Peyer's patch (tissue), 4 donors: ENCODE measurements at regions not wholly inside any gene's neighbourhood (a gene's known extent, or its start where the extent isn't known, plus 50 kb on each side); places are given as distances from the start of the nearest gene placed in this dataset.

Experiments
- DNase-seq, 3 donors: peaks; one replicate each; pipeline ENCODE4 v3.0.0-alpha.2; 2017 to 2019
- H3K27ac ChIP-seq, 4 donors: fragments of 200-600 bp; sonication (generic); one replicate each; pipeline ENCODE4 v1.5.1; 2016 to 2019
- H3K27me3 ChIP-seq, 2 donors: fragments of 200-600 bp; sonication (generic); one replicate each; pipeline ENCODE4 v1.5.1; 2019
- H3K36me3 ChIP-seq, 3 donors: fragments of 200-600 bp; sonication (generic); one replicate each; pipeline ENCODE4 v1.5.1; 2016 to 2019
- H3K4me1 ChIP-seq, 4 donors: fragments of 200-600 bp; sonication (generic); one replicate each; pipeline ENCODE4 v1.5.1; 2016 to 2019
- H3K4me3 ChIP-seq, 4 donors: fragments of 200-600 bp; sonication (generic); 1 replicate in 3 of 4; 2 replicates in 1 of 4; pipeline ENCODE4 v1.5.1; 2016 to 2019; ENCODE audit warnings: mild to moderate bottlenecking in 1 of 4
- H3K9me3 ChIP-seq, 4 donors: fragments of 200-600 bp; sonication (generic); one replicate each; pipeline ENCODE4 v1.5.1; 2016 to 2019; ENCODE audit warnings: mild to moderate bottlenecking in 1 of 4
- POLR2A ChIP-seq, 2 donors: fragments of 450-650 bp; IDR thresholded peaks; one replicate each; pipeline ENCODE4 v1.5.1; 2017; ENCODE audit warnings: antibody characterized with exemption in 2 of 2, mild to moderate bottlenecking in 2 of 2, moderate library complexity in 2 of 2
- TF ChIP-seq, protein P1 (sequence below), 6 experiments: fragments of 450-650 bp in 4 of 6; fragments of 200-600 bp in 2 of 6; sonication (generic) in 1 of 6; IDR thresholded peaks; one replicate each; pipeline ENCODE4 v1.5.1; 2017 to 2019; ENCODE audit warnings: antibody characterized with exemption in 6 of 6, mild to moderate bottlenecking in 3 of 6, moderate library complexity in 1 of 6

DNA sequence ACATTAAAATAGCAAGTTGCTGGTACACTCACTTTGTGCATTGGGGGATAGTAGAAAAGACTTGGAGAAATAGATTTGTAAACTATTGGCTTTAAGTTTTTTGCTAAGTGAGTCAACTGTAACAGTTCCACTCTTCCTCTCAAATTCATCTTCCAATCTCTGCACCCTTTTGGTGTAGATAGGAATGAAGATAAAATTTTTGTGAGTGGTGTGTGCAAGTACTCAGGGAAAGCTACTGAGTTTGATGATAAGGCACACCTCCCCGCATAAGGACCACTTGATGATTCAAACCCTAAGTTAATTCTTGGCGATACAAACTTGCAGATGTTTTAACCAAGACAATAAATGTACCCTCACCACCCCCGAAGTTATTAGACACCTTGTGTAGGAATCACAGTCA lies 168.3 kb upstream of the SLITRK1 start:
- no peak overlapping the region for H3K4me3 ChIP-seq
- DNase-seq: no peak

DNA sequence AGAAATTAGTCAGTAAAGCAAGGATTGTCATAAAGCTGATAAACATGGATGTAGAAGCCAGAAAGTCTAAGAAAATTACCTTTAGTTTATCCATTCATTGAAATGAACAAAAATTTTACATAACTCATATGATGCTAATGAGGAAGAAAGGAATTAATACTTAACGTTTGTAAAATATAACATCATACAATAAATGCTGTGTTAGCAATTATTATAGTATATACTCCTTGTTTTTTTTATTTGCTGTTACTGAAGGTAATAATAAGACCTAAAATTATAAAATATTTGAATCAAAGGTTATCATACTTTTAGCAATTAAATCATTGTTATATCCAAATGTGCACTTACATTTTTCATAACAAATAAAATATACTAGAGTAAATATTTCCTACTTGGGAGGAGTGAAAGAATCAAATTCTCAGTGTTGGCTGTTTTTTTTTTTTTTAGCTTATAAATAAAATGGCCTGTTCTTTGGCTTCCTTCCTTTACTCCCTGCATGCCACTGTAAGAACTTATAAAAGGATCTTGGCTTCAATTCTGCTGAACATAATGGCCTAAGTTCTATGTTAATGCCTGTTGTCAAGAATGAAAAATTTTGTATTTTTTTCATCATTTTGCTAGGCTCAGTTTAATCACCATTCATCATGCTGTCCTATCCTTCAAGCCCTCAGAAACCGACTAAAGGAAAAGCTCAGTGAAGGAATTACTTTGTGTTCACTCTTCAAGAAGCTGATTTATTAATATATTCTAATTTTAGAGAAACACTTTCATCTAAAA lies 167.4 kb upstream of the SLITRK1 start:
- Histone ChIP-seq H3K4me3 (no peak overlapping the region), H3K9me3 (no peaks in the 10 kb centered on the region), H3K36me3 (no peaks in the 10 kb centered on the region), H3K27me3 (no peaks in the 10 kb centered on the region), H3K4me1 (no peaks in the 10 kb centered on the region), H3K27ac (no peak overlapping the region)
- DNase-seq: no peak
- TF ChIP-seq POLR2A (IDR thresholded peaks at IDR 0.05): no peak
- TF ChIP-seq, protein P1, sequence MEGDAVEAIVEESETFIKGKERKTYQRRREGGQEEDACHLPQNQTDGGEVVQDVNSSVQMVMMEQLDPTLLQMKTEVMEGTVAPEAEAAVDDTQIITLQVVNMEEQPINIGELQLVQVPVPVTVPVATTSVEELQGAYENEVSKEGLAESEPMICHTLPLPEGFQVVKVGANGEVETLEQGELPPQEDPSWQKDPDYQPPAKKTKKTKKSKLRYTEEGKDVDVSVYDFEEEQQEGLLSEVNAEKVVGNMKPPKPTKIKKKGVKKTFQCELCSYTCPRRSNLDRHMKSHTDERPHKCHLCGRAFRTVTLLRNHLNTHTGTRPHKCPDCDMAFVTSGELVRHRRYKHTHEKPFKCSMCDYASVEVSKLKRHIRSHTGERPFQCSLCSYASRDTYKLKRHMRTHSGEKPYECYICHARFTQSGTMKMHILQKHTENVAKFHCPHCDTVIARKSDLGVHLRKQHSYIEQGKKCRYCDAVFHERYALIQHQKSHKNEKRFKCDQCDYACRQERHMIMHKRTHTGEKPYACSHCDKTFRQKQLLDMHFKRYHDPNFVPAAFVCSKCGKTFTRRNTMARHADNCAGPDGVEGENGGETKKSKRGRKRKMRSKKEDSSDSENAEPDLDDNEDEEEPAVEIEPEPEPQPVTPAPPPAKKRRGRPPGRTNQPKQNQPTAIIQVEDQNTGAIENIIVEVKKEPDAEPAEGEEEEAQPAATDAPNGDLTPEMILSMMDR (IDR thresholded peaks at IDR 0.05): no peak

More for the DNA sequence above, 168.3 kb upstream of the SLITRK1 start:
- H3K36me3 ChIP-seq: no peaks in the 10 kb centered on the region
- TF ChIP-seq, protein P1 (IDR thresholded peaks at IDR 0.05): no peak
- TF ChIP-seq POLR2A (IDR thresholded peaks at IDR 0.05): no peak
- no peak overlapping the region for H3K27ac ChIP-seq
- no peaks in the 10 kb centered on the region for H3K9me3 ChIP-seq
- H3K27me3 ChIP-seq: no peaks in the 10 kb centered on the region
- H3K4me1 ChIP-seq: no peaks in the 10 kb centered on the region

DNA sequence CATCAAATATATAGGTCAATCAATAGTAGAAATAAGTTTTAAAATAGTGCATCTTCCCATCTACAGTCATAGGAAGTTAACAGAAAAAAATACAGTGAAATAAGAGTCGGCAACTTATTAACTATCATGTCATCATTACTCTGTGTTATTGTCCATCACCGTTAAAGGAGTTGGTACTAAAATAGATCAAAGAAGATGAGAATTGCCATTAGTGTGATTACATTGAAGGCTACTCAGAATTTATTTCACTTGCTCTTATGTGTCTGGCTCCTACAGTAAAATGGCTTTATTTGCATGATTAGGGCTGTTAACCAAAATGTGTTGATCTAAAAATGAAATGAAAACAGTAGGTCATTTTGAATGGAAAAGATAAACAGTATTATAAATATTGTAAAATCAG lies 162.5 kb upstream of the SLITRK1 start:
- no peak for DNase-seq
- no peak overlapping the region for H3K27ac ChIP-seq
- no peaks in the 10 kb centered on the region for H3K9me3 ChIP-seq

DNA sequence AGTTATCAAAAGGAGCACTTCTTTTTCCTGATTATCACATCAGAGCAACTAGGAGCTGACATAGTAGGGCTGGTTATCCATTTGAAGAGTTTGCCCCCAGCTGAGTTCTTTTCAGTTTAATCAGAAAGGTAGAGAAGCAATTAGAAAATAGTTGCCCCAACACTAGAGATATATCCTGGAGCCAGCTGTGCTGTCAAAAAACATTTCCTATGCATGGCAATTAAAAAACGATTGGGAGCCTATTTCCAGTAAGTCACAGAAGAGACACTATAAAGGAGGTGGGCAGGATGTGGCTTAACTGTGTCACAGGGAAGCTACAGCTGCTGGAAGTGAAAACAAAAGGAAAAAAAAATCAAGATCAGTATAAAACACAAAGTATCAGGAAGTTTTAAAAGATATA lies 155.7 kb upstream of the SLITRK1 start:
- H3K36me3 ChIP-seq: no peaks in the 10 kb centered on the region
- no peak for DNase-seq
- H3K9me3 ChIP-seq: no peaks in the 10 kb centered on the region
- no peak overlapping the region for H3K4me3 ChIP-seq
- H3K4me1 ChIP-seq: no peaks in the 10 kb centered on the region
- H3K27ac ChIP-seq: no peak overlapping the region
- no peaks in the 10 kb centered on the region for H3K27me3 ChIP-seq
- TF ChIP-seq POLR2A (IDR thresholded peaks at IDR 0.05): no peak
- TF ChIP-seq, protein P1 (IDR thresholded peaks at IDR 0.05): no peak

More for the DNA sequence above, 162.5 kb upstream of the SLITRK1 start:
- H3K4me3 ChIP-seq: no peak overlapping the region
- H3K27me3 ChIP-seq: no peaks in the 10 kb centered on the region
- H3K4me1 ChIP-seq: no peaks in the 10 kb centered on the region
- no peaks in the 10 kb centered on the region for H3K36me3 ChIP-seq
- no peak for TF ChIP-seq POLR2A (IDR thresholded peaks at IDR 0.05)

DNA sequence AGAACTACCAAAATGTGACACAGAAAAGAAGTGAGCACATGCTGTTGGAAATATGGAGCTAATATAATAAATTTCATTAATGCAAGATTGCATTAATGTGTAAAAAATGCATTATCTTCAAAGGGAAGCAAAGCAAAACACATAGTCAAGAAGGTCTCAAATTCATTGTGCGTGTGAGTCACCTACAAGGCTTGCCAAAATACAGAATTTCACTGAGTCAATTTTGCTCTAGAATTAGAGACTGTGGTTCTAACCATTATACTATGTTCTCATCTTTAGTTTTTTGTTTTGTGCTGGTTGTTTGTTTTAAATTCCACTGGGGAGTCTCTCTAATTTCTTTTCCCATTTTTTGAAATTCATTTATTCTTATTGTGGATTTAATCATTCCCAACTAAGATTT lies 149.8 kb upstream of the SLITRK1 start:
- Histone ChIP-seq H3K4me3 (no peak overlapping the region), H3K36me3 (no peaks in the 10 kb centered on the region), H3K4me1 (no peaks in the 10 kb centered on the region), H3K27ac (no peak overlapping the region), H3K27me3 (no peaks in the 10 kb centered on the region), H3K9me3 (no peaks in the 10 kb centered on the region)
- no peak for TF ChIP-seq POLR2A (IDR thresholded peaks at IDR 0.05)
- TF ChIP-seq, protein P1 (IDR thresholded peaks at IDR 0.05): no peak
- no peak for DNase-seq

DNA sequence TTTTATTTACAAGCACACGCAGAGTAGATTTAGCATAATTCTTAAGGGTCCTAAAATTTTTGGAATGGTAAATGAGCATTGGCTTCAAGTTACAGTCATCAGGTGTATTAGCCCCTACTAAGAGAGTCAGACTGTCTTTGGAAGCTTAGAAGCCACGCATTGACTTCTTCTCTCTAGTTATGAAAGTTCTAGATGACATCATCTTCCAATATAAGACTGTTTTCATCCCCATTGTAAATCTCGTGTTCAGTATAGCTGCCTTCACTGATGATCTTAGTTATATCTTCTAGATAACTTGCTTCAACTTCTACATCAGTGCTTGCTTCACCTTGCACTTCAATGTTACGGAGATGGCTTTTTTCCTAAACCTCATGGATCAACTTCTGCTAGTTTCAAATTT lies 148.8 kb upstream of the SLITRK1 start:
- Histone ChIP-seq H3K36me3 (no peaks in the 10 kb centered on the region), H3K4me1 (no peaks in the 10 kb centered on the region), H3K9me3 (no peaks in the 10 kb centered on the region), H3K4me3 (no peak overlapping the region), H3K27ac (no peak overlapping the region), H3K27me3 (no peaks in the 10 kb centered on the region)
- TF ChIP-seq POLR2A (IDR thresholded peaks at IDR 0.05): no peak
- TF ChIP-seq, protein P1 (IDR thresholded peaks at IDR 0.05): no peak
- DNase-seq: no peak
